ENCODE measurements at regions not wholly inside any gene's neighbourhood (a gene's known extent, or its start where the extent isn't known, plus 50 kb on each side); places are given as distances from the start of the nearest gene placed in this dataset.
A peak's percentile ranks its signal among the peaks of the same experiment; 100 is the strongest.

DNA sequence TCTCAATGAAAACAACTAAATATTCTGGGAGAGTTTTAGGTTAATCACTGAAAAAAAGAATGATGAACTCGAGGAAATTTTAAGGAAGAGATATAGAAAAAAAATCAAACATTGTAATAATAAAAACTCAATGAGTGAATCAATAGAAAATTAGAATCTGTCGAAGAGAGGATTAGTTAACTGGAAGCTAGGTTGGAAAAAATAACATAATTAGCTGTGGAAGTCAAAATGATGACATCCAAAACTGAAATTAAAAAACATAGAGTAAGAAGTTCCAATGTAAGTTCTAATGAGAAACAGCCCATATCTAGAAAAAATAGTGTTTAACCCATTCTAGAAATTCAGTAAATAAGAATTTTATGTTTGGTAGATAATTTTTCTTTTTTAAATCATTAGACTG lies 299.3 kb upstream of the RARB start:
- no peak for ATAC-seq
- DNase-seq (ENCODE audit: low spot score), result no peak

DNA sequence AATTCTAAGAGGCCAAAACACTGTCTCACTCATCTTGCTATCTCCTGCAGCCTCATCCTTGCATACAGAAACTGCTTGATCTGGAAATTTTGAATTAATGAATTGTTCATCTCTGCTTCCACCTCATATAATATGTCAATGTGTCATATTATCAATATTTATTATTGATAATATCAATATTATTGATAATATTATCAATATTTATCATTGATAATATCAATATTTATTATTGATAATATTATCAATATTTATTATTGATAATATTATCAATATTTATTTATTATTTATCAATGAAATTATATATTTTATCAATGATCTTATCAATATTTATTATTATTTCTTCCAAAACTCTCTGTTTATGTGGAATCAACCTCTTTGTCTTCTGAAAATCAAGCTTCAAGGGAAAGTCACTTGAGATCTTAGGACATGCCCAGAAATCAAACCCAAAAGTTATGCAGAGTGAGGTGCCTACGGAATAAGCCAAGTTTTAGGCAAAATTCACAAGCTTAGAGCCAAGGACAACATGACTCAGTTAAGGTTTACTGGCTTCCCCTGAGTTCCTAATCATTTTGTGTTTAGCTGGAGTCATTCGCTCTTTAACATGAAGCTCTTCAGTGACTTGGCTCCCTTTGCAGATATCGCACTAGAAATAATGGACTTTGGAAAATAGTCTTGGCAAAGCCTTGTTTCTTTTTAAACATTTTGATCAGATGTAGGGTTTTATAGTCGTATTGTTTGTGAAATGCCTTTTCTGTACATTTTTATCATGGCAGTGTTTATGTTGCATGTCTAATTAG lies 297.1 kb upstream of the RARB start:
- no peak for ATAC-seq
- no peak for DNase-seq (ENCODE audit: low spot score)

DNA sequence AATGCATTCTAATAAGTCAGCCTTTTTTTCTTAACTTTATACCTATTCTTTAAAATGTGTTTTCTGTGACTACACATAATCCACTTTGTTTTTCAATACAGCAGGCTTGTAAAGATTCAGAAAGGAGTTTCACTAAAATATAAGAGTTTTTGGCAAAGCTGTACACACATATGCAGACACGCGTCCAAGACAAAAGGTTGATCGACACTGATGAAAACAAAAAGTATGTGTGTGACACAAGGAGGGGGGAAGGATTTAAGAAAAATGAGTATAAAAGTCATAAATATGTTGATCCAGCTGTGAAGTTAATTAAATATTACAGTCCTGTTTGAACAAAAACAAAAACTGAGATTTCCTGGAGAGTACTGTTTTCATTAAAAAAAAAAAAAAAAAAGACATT lies 294.5 kb upstream of the RARB start:
- no peak for DNase-seq (ENCODE audit: low spot score)
- ATAC-seq, result no peak

DNA sequence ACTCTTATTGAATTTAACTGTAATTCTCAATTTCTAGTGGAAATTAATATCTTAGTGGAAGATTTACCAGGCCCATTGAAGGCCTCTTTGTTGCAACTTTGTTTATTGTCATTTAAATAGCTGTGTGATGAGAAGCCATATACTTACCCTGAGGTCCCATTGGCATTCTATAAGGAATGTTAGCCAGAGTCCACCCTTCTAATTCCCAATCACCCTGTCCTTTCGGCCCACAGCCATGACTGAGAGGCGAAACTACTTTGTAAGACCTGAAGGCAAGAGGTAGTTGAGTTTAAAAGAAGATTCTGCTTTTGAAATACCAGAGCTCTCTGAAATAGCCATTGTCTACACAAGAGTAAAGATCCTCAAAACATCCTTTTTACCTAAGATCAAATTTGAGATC lies 290.5 kb upstream of the RARB start:
- ATAC-seq, result no peak

DNA sequence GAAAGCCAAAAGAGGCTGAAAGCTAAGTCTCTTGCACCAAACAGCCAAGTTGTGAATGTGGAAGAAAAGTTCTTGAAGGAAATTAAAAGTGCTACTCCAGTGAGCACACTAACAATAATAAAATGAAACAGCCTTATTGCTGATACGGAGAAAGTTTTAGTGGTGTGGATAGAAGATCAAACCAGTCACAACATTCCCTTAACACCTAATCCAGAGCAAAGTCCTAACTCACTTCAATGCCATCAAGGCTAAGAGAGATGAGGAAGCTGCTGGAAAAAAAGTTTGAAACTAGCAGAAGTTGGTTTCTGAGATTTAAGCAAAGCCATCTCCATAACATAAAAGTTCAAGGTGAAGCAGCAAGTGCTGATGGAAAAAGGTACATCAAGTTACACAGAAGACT lies 288.8 kb upstream of the RARB start:
- DNase-seq (ENCODE audit: low spot score), result no peak
- ATAC-seq, result no peak

More for the DNA sequence above, 290.5 kb upstream of the RARB start:
- DNase-seq (ENCODE audit: low spot score), result no peak

DNA sequence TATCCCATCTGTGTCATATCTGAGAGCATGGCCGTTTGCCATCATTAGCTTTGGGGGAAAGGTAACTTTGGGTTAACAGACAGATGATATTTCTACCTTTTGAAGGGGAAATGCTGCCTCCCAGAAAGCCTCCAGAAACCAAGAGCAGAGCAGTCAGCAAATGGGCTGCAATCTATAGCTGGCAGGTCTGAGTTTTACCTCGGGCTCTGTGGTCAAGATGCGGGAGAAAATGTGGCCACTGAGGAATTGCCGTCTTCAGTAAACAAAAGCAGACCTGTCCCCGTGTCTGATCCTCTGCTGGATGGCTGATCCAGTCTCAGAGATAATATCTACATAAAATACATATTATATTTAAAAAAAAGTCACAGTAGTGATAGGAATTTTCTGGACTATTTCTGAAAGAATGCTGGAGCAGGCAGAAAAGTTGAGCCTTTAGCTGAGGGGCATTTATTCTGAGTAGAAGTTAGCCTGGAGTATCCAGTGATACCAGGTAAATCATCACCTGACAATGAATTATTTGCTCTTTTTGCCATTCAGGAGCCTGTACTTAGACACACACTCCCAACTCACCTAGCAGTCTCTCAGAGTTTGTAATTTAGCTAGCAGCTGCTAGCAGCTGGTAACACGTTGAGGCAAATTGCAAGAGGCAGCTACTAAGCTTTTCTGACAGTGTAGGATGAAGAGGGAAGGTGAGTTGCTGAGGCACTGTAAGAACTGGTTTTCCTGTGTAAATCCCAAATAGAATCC lies 285.3 kb upstream of the RARB start:
- ATAC-seq (no peak), DNase-seq (ENCODE audit: low spot score) (no peak)

DNA sequence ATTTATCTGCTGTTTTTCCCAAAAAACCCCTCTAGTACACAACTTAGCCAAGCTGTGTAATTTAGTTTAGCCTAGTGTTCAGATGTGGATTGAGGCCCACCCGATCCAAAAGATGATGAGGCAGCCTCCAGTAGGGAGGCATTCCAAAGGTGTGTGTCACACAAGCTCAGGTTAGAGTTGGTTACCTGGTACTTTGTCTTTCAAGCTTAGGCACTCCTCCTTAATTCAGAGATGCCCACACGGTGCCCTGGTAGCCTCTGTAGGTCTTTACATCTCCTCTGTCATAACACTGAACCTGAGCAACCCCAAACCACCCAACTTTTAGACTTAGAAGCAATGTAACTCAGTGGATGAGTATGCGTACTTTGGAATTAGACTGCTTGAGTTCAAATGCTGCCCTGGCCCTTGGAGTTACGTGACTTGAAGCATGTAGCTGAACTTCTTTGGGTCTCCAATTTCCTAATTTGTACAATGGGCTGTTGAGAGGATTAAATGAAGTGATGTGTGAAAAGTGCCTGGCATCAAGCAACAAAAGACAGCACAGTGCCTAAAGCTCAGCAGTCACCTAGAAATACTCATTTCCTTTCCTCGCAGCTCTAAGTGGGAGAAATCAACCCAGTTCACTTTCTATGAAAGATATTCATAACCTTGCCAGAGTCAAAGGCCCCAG lies 284.6 kb upstream of the RARB start:
- DNase-seq (ENCODE audit: low spot score) (no peak), ATAC-seq (no peak)

DNA sequence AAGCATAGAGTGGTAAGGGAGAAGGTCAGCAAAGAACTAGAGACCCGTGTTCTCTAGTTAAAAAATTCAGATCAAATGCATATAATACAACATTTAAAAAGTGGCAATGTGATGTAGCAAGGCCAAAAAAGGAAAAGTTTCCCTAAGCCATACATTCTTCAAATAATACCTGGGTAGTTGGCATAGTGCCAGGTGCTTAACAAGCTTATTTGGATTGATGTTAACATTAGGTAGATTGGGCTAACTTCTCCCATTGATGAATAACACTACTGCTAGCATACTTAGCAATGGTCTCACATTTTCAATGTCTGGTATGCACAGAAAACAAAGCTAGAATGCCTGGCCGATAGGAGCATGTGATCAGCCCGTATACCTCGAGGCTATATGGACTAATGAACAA lies 283.6 kb upstream of the RARB start:
- no peak for DNase-seq (ENCODE audit: low spot score)
- no peak for ATAC-seq

DNA sequence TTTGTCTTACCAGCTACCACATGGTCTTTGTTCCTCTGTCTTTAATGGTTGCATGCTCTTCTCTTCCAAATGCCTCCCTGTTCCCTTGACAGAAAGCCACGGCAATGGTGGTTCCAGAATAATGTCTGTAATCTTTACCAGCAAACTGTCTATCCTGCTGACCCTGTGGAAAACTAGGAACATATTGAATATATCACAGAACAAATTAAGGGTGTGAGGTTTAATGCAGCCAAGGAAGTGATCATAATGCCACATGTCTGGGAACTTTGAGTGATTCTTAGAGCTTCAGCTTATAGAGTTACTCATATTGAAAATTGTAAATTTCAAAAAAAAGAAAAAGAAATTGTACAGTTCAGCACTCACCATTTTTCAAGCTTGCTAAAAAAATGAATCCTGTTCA lies 282.9 kb upstream of the RARB start:
- DNase-seq (ENCODE audit: low spot score) (no peak), ATAC-seq (no peak)

DNA sequence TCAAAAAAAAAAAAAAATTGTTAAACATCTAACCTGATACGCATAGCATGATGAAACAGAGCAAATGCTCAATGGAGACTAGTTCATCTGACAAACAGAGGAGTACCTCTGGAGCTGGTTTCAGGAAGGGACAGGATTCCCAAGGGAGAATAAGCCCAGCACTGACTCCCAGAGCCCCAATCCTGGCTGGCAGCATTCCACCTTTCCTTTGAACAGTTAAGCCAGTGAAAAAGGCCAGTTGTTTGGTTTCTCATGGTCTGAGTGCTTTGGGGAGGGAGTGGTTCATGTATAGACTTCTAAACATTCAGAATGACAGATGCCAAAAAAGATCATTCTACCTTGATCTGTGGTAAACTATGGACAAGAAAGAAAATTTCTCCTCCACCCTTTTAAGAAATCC lies 277.9 kb upstream of the RARB start:
- DNase-seq (ENCODE audit: low spot score), result no peak
- ATAC-seq, result no peak

DNA sequence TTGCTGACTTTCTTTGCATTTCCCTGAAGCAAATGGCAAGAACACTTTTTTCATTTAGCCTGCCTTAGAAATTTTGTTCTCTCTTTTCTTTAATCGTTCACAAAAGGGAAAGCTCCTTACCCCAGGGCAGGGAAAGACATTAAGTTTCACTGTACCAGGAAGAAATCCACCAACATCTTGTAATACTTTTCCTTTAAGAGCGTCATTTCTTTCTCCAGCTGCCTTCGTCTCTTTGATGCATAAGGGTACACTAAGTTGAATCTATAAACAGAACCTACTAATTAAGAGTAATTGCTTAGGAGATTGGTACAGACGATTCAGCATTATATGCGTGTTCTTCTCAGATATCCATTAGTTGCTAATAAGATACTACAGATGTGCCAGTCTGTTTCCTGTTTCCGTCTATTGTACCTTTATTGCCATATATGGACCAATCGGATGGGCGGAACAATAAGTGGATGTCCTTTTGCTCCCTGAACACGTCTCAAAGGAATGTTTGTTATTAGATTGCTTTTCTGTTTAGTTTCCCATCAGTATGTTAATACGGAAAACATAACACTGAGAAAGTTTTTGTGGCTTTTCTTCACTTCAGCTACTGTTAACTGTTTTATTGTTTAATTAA lies 276.7 kb upstream of the RARB start:
- ATAC-seq, result peak; percentile 28
- no peak for DNase-seq (ENCODE audit: low spot score)

DNA sequence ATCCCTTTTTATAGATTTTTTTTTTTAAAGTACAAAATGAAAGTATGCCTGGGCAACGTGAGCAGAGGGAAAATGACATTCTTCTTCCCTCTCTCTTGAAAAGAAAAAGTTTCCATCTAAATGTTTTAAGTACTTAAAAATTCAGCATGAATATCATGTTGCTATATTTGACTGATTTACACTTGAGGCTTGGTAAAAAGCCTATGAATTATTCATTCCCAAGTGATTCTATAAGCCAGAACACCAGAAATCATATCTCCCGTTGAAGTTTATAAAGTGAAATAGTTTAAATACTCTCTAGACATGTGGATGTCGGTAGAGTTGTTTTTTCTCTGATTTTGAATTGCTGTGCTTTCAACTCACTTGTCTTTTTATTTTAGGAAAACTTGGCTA lies 276.2 kb upstream of the RARB start:
- DNase-seq (ENCODE audit: low spot score) (no peak), ATAC-seq (no peak)

DNA sequence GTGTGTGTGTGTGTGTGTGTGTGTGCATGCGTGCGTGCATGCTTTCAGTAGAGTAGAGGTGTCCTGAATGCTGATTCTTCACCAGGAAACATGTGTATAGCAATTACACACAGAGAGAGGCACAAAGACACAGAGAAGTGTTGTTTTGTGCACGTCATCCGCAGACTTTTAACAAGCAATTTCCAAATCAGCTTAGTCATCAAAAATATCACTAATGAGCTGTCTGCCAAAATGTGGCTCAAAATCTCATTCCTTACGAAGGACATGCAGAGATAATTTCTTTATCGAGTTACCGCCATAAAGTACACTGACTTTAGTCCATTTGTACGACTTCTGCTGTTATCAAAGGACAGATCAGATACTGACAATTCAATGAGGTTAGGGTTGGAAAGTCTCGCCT lies 274.9 kb upstream of the RARB start:
- no peak for ATAC-seq
- DNase-seq (ENCODE audit: low spot score), result no peak

DNA sequence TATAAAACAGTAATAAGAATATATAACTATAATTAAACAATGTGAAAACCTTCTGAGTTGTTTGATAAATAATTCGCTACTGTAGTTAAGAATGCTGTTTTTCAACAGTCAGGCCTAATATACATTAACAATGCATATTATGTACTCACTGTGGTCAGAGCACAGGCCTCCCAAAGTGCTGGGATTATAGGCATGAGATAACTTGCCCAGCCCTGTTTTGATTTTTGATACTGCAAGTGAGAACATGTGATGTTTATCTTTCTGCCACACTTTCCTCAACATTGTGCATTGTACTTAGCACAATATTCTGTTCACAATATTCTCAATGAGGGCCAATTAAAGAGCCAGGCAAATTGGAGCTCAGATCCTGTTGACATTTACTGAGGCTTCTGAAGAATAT lies 274.5 kb upstream of the RARB start:
- ATAC-seq (no peak), DNase-seq (ENCODE audit: low spot score) (no peak)

DNA sequence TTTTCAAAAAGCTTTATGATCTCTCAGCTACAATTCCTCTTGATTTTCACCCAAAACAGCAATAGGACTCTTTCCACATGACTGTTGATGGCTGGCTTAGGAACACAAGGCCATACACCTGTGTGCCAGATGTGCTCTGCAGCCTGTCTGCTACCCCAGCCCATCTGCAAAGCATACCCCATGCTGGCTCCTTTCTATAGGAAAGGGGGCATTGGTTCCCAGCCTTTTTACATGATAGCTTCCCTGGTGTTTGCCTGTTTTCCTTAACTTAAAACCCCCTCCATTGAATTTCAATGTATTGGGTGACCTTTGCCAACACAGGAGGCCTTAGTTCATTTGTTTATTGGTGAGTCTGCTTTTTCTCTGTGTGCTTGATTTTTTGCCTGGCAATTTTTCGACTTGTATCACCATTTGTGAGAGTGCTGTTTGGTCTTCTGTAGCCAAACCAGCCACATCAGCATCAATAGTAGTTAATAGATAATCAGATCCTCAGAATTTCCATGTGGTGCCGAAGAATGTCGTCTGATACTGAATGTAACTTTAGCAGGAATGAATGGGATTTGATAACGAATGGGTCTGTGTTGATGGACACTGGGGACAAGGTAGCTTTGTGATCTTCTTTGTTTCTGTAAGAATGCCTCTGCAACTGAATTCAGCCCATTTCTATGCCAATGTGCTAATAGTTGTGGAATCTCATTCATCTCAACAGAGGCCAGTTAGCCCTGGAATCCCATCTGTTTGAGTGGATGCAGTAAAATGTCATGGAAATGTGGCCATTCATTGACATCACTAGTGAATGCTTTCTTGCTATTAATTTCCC lies 272.2 kb upstream of the RARB start:
- DNase-seq (ENCODE audit: low spot score) (no peak), ATAC-seq (no peak)

DNA sequence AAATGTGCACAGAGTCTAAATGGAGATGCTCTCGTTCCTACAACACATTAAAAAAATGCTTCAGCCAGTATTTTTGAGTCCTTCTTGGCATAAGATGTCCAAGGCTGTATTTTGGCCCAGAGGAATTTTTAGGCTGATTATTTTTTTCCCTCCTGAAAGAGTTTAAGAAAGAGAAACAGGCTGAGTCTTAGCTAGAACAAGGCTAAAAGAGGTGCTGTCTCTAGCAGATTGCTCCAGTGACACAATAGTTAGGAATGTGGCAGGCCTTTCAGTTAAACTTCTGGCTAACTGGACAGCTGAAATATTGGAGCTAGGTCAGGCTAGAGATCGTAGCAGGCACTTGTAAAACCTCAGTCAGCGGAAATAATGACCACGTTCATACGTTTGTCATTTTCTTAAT lies 271.4 kb upstream of the RARB start:
- ATAC-seq (no peak), DNase-seq (ENCODE audit: low spot score) (no peak)

DNA sequence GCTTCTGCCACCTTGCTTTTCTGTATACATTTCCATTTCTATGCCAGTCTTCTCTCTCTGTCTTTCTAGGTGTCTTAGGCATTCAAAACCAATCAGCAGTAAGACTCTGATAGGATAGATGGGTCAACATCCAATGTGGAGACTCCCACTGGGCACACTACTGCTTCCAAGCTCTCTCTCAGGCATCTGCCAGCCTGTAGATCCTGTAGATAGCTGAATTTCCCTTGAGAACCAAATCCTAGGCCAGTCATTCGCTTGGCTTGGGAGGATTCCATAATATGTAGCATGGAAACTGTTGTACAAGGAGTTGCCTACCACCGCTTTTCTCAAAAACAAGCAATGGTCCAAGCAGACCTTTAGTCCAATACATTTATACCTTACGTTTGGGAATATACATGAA lies 262.8 kb upstream of the RARB start:
- no peak for DNase-seq (ENCODE audit: low spot score)
- ATAC-seq, result no peak

DNA sequence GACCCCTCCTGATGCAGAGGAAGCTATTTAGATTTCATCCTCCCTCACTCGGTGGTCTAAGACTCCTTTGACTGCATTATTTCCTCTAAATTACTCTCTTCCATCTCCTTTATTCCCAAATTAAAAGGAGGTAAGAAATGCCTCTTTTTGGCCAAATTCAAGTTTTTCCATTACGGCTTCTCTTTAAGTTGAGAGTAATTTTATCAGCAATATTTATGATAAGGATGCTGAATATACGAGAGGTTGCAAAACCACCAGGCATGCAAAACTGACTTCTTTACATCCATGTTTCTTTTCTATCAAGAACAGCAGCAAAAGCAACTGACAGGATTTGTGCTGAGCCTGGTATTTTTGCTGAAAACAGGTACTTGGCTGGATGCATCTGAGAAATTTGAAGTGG lies 262.0 kb upstream of the RARB start:
- no peak for DNase-seq (ENCODE audit: low spot score)
- ATAC-seq, result no peak

DNA sequence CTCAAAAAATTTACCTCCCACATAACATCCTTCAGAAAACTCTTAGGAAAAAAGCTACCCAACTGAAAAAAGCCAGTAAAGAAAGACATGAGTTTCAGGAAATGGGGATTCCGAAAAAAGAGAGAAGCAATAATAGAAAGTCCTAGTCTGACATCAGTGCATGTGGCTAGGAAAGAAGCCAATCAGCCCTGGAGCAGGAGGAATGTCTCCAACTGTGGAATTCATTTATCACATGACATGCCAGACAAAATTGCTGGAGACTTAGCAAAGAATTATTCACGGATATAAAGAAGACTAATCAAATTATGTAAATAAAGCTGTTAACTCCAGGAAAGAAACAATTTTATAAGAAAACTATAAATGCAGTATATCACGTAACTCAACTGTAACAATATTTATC lies 258.9 kb upstream of the RARB start:
- ATAC-seq (no peak), DNase-seq (ENCODE audit: low spot score) (no peak)

DNA sequence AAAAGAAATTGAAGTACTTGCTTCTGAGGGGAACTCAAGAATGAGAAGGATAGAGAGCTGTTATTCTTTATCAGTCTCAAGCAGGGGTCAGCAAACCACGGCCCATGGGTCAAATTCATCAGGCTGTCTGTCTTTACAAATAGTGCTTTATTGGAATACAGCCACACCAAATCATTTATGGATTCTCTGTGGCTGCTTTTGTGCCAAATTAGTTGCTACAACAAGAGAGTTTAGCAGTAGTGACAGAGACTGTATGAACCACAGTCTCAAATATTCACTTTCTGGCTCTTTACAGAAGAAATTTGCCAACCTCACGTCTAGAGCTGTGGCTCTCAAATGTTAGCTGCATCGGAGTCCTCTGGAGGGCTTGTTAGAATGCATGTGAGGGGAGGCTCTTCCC lies 258.0 kb upstream of the RARB start:
- no peak for ATAC-seq
- no peak for DNase-seq (ENCODE audit: low spot score)
